ENCODE measurements at regions not wholly inside any gene's neighbourhood (a gene's known extent, or its start where the extent isn't known, plus 50 kb on each side); places are given as distances from the start of the nearest gene placed in this dataset.
A peak's percentile ranks its signal among the peaks of the same experiment; 100 is the strongest.
"Not testable (repeated sequence)": the region's sequence is repeated elsewhere in the genome, so short reads cannot be mapped to it uniquely, and the experiment has no call there.

DNA sequence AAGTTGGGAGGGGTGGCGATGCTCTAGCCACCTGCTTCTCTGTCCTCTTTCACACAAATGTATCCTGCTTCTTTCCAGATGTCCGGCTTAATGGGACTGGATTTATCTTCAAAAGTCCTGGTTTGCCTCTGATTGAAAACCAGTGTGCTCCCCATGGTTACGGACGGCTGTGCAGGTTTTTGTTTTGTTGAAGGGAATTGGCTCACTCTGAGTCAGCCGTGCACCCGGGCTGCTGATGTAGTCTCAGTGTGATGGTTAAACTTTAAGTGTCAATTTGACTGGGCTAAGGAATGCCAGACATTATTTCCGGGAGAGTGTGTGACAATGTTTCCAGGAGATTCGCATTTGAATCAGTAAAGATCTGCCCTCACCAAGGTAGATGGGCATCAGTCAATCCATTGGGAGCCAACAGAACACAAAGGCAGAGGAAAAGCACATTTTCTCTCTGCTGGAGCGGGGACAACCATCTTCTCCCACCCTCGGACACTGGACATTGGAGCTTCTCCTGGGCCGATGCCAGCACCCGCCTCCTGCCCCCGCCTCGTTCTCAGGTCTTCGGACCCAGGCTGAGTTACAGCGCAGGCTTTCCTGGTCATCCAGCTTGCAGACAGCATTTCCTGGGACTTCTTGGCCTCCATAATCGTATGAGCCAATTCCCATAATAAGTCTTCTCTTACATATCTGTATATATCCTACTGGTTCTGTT is 126.9 kb upstream of the TNRC6C start:
- Histone ChIP-seq H3K36me3 (no peaks in the 10 kb centered on the region), H3K4me1 (peaks cover 9 to 13% of the 10 kb centered on the region in 2 donors), H3K9me3 (no peaks in the 10 kb centered on the region), H3K27ac (peak overlapping the region; percentile 84 to 86), H3K27me3 (no peaks in the 10 kb centered on the region), H3K4me3 (no peak overlapping the region)
- peak in 1 of 2 donors; percentile 45 for DNase-seq
- TF ChIP-seq CTCF (IDR thresholded peaks at IDR 0.05) (no peak), POLR2A (IDR thresholded peaks at IDR 0.05) (no peak)
- intact Hi-C loops (cut with DNase I; ENCODE audit: low total_unique reads) = no loop called here

- peak overlapping the region; percentile 84 to 86 for H3K27ac ChIP-seq
- no peak for TF ChIP-seq POLR2A (IDR thresholded peaks at IDR 0.05)
- intact Hi-C loops (cut with DNase I; ENCODE audit: low total_unique reads) = no loop called here
Measured at GRCh38 chr17:77832180-77832560, 126.3 kb upstream of the TNRC6C start.

DNA sequence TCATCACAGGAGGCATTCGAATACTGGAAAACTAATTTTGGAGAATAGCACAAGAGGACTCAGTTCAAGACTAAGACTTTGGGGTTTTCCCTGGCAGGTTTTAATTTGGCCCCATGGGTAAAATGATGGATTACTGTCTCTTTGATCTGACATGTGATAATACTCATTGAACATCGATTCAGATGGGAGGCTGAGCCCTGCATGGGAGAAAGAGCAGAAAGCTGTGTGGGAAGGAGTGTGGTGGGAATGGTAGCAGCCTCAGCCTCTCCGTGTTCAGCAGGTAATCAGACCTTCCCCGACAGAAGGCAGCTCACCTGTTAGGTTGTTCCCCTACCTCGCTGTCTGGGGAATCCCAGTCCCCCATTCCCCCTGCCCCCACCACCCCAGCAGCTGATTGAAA is 124.7 kb upstream of the TNRC6C start:
- intact Hi-C loops (cut with DNase I; ENCODE audit: low total_unique reads) = no loop called here
- TF ChIP-seq POLR2A (IDR thresholded peaks at IDR 0.05) (no peak), CTCF (IDR thresholded peaks at IDR 0.05) (no peak)
- Histone ChIP-seq H3K4me3 (no peak overlapping the region), H3K9me3 (no peaks in the 10 kb centered on the region), H3K27ac (no peak overlapping the region), H3K4me1 (peaks cover 9 to 13% of the 10 kb centered on the region in 2 donors), H3K36me3 (no peaks in the 10 kb centered on the region), H3K27me3 (no peaks in the 10 kb centered on the region)
- no peak for DNase-seq

More at GRCh38 chr17:77832180-77832560, 126.3 kb upstream of the TNRC6C start:
- Histone ChIP-seq H3K27me3 (no peaks in the 10 kb centered on the region), H3K36me3 (no peaks in the 10 kb centered on the region), H3K4me3 (no peak overlapping the region), H3K4me1 (peaks cover 9 to 13% of the 10 kb centered on the region in 2 donors), H3K9me3 (no peaks in the 10 kb centered on the region)
- DNase-seq = no peak

- no peaks in the 10 kb centered on the region for H3K9me3 ChIP-seq
- no peak overlapping the region for H3K27ac ChIP-seq
- peak; percentile 71 to 72 for DNase-seq
- TF ChIP-seq POLR2A (IDR thresholded peaks at IDR 0.05) = no peak
- TF ChIP-seq CTCF (IDR thresholded peaks at IDR 0.05) = no peak
- intact Hi-C loops (cut with DNase I; ENCODE audit: low total_unique reads) = no loop called here
- no peaks in the 10 kb centered on the region for H3K36me3 ChIP-seq
- H3K27me3 ChIP-seq = no peaks in the 10 kb centered on the region
- H3K4me1 ChIP-seq = peaks cover 9 to 13% of the 10 kb centered on the region in 2 donors
- H3K4me3 ChIP-seq = no peak overlapping the region
Measured at GRCh38 chr17:77834170-77835115, 124.1 kb upstream of the TNRC6C start.

- H3K9me3 ChIP-seq = no peaks in the 10 kb centered on the region
- H3K36me3 ChIP-seq = no peaks in the 10 kb centered on the region
- TF ChIP-seq CTCF (IDR thresholded peaks at IDR 0.05) = no peak
- no peak for TF ChIP-seq POLR2A (IDR thresholded peaks at IDR 0.05)
- H3K4me3 ChIP-seq = no peak overlapping the region
- no peaks in the 10 kb centered on the region for H3K4me1 ChIP-seq
- DNase-seq = no peak
- no peak overlapping the region for H3K27ac ChIP-seq
- intact Hi-C loops (cut with DNase I; ENCODE audit: low total_unique reads) = no loop called here
- no peaks in the 10 kb centered on the region for H3K27me3 ChIP-seq
Measured at GRCh38 chr17:77836557-77837041, 121.9 kb upstream of the TNRC6C start.

DNA sequence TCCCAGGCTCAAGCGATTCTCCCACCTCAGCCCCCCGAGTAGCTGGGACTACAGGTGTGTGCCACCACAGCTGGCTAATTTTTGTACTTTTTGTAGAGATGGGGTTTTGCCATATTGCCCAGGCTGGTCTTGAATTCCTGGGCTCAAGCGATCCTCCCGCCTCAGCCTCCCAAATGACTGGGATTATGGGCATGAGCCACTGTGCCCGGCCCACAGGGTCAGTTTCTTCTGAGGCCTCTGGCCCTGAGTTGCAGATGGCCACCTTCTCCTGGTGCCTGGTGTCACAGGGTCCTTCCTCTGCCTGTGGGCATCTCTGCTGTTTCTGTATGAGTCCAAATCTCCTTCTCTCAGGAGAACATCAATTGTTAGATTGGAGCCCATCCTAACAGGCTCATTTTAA is 121.4 kb upstream of the TNRC6C start:
- H3K4me1 ChIP-seq; H3K27ac ChIP-seq; intact Hi-C loops (cut with DNase I; ENCODE audit: low total_unique reads); DNase-seq; H3K36me3 ChIP-seq; H3K9me3 ChIP-seq; H3K4me3 ChIP-seq; H3K27me3 ChIP-seq: not testable (repeated sequence)
